Fibroblast of skin of left quadriceps (primary cell): ENCODE measurements at regions not wholly inside any gene's neighbourhood (a gene's known extent, or its start where the extent isn't known, plus 50 kb on each side); places are given as distances from the start of the nearest gene placed in this dataset.
"Not testable (repeated sequence)": the region's sequence is repeated elsewhere in the genome, so short reads cannot be mapped to it uniquely, and the experiment has no call there.

ENCODE experiments used
- DNase-seq, 2 experiments: peaks; one replicate each; pipeline ENCODE4 v3.0.0-alpha.2; 2013; ENCODE audit warnings: low read depth in 2 of 2

DNA sequence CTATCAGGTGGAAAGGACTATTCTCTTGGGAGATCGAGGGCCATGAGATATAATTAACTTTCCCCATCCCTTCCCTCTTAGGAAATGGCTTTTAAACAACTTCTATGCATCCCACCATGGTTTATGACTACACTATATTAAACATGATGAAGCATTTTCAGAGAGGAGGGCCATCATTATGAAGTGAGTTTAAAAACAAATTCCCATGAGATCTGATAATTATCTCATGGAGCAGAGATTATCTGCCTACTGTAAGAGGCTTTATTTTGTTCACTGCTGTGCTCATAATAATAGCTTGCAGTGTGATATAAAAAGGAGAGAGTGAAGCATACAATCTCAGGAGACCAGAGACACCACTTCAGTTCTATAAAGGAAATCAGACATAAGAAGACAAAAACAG, 330.5 kb upstream of the ZFP42 start:
- DNase-seq, result no peak

GRCh38 chr4:187666034-187666433, 329.5 kb upstream of the ZFP42 start:
- no peak for DNase-seq

GRCh38 chr4:187666697-187667494, 328.7 kb upstream of the ZFP42 start:
- DNase-seq, result no peak

DNA sequence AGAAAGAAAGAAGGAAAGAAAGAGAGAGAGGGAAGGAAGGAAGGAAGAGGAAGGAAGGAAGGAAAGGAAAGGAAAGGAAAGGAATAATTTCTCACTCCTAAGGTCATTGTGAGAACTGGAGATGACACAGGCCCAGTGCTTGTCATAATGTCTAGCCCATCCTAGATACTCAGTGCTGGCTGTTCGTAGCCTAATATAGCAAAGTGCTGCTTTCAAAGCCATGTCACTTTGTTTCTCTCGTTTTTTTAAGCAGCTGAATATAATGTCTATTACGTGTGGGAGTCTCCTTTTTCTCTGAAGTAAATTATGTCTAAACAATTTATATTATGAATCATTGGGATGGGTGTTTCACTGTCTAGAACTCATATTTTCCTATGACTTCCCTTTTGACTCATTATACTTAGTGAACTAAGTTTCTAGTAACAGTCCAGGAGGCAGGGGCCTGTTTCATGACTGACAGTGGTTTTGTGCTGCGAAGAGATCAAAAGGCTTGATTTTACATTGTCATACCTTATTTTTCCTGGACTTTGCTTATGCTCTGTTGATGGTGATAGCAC, 327.0 kb upstream of the ZFP42 start:
- no peak for DNase-seq

DNA sequence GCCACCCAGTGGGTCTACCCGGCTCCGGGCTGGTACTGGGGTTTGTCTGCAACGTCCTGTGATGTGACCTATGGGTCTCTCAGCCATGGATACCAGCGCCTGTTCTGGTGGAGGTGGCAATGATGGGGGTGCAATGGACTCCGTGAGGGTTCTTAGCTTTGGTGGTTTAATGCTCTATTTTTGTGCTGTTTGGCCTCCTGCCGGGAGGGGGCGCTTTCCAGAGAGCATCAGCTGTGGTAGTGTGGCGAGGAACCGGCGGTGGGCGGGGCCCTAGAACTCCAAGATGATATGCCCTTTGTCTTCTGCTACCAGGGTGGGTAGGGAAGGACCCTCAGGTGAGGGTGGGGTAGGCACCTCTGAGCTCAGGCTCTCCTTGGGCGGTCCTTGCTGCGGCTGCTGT, 324.1 kb upstream of the ZFP42 start:
- not testable (repeated sequence) for DNase-seq

GRCh38 chr4:187671958-187672357, 323.6 kb upstream of the ZFP42 start:
- not testable (repeated sequence) for DNase-seq

- not testable (repeated sequence) for DNase-seq
Measured at GRCh38 chr4:187672526-187672925, 323.0 kb upstream of the ZFP42 start.

GRCh38 chr4:187679450-187679849, 316.1 kb upstream of the ZFP42 start:
- DNase-seq, result no peak

DNA sequence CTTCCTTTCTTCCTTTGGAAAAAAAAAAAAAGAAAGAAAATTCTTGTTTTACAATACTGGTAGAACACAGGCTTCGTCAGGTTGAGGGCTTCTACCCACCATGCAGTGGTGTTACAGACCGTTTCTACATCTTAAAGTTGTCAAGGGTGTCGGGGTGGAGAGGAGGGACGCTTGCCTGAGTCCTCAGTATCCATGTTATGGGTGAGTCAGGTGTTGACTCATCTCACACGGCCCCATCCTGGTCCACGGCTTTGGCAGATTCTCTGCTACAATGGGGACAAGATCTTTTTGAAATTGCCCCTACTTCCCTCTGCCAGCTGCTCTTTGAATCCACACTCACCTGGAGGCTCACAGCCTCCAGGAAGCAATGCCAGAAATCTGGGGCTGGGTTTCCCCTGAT, 310.3 kb upstream of the ZFP42 start:
- no peak for DNase-seq

DNA sequence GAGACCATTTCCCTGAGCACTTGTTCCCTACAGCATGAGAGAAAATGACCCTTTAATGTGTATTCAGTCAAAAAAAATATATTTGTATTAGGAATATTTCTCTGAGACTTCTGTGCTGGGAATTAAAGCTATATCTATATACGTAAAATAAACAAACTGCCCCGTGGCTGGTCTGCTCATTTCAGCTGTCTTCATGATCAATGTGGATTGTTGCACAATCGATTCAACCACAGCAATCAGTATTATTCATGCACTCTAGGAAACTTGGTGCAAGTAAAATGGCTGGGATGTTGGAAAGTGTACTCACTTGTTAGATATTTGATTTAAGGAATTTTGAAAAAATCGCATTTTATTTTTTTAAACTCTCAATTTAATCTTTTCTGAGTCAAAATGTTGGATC, 307.9 kb upstream of the ZFP42 start:
- DNase-seq, result no peak

DNA sequence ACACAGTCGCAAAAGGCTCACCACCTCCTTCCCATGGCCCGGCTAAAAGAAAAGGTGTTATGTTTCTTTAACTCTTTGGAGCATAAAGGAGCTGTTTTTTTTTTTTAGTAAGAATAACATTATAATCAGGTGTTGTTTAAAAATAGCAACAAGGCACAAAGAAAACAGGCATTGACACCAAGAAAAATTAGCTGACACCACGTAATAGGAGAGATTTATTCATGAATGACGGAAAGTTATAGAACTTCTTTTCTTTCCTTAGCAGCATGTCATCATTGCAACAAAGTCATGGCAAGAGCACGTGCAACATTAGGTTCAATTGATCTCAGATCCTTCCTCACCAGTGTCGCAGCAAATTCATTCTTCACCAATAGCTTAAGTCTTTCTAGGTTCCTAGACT, 302.9 kb upstream of the ZFP42 start:
- DNase-seq, result no peak

- not testable (repeated sequence) for DNase-seq
Measured at GRCh38 chr4:187695531-187695930, 300.0 kb upstream of the ZFP42 start.

- DNase-seq, result no peak
Measured at GRCh38 chr4:187711586-187711985, 284.0 kb upstream of the ZFP42 start.

- DNase-seq, result no peak
Measured at GRCh38 chr4:187714957-187715356, 280.6 kb upstream of the ZFP42 start.

GRCh38 chr4:187715466-187715865, 280.1 kb upstream of the ZFP42 start:
- no peak for DNase-seq

- no peak for DNase-seq
Measured at GRCh38 chr4:187724456-187724855, 271.1 kb upstream of the ZFP42 start.

DNA sequence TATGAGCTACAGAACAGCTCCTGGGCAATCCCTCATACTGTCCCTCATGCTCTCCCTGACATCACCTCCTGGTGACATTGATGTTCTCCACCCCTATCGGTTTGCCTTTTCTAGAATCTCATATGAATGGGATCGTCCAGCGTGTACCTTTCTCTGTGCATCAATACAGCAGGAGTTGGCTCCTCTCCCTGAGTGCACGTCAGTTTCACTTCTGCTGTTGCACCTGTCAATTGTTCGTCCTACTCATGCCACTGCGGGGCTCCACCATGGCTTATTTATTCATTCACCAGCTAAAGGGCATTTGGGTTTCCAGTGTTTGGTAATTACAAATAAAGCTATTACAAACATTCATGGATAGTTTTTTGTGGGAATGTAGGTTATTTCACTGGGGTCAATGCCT, 269.1 kb upstream of the ZFP42 start:
- DNase-seq, result no peak

GRCh38 chr4:187732524-187732923, 263.0 kb upstream of the ZFP42 start:
- no peak for DNase-seq

- no peak for DNase-seq
Measured at GRCh38 chr4:187739771-187740170, 255.8 kb upstream of the ZFP42 start.

DNA sequence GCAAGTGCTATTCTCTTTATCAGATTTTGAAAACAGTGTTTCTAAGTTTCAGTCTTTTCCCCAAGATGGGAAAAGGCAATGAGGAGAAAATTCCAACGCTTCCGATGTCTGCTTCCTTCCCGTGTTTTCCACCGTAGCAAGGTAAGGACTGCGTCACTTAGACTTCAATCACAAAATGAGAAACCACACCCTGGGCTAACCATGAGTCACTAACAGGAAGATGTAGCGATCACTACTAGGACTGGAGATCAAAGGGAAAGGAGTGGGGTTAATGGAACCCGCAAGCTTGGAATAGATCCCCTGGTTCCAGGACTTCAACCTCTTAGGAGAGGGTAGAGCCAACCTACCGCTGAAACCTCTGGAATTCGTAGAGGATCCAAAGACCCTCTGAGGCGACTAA, 250.7 kb upstream of the ZFP42 start:
- no peak for DNase-seq

DNA sequence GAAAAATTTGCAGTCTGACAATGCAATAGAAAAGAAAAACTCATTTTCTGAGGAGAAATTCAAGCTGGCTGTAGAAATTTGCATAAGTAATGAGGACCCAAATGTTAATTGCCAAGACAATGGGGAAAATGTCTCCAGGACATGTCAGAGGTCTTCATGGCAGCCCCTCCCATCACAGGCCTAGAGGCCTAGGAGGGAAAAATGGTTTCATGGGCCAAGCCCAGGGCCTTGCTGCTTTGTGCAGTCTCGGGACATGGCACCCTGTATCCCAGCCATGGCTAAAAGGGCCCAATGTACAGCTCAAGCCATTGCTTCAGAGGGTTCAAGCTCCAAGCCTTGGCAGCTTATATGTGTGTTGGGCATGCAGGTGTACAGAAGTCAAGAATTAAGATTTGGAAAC, 244.9 kb upstream of the ZFP42 start:
- not testable (repeated sequence) for DNase-seq

GRCh38 chr4:187767158-187767557, 228.4 kb upstream of the ZFP42 start:
- DNase-seq, result no peak

GRCh38 chr4:187767687-187768086, 227.9 kb upstream of the ZFP42 start:
- DNase-seq, result no peak

GRCh38 chr4:187770345-187770744, 225.2 kb upstream of the ZFP42 start:
- no peak for DNase-seq
